Upper lobe of right lung (tissue), 1 donor: ENCODE measurements at regions not wholly inside any gene's neighbourhood (a gene's known extent, or its start where the extent isn't known, plus 50 kb on each side); places are given as distances from the start of the nearest gene placed in this dataset.

Experiments
- ATAC-seq: fragments of 200-7000 bp; cut with Tn5 transposase; one replicate; pipeline ENCODE4 v1.9.1; 2020; ENCODE audit warnings: mild to moderate bottlenecking, moderate library complexity
- DNase-seq: peaks from one replicate; pipeline ENCODE4 v3.0.0-alpha.2; 2020
- H3K27ac ChIP-seq: fragments of 200-600 bp; one replicate; pipeline ENCODE4 v1.8.0; 2022
- H3K27me3 ChIP-seq: fragments of 200-600 bp; one replicate; pipeline ENCODE4 v1.8.0; 2022; ENCODE audit warnings: mild to moderate bottlenecking
- H3K36me3 ChIP-seq: fragments of 200-600 bp; one replicate; pipeline ENCODE4 v1.8.0; 2022
- H3K4me1 ChIP-seq: fragments of 200-600 bp; one replicate; pipeline ENCODE4 v1.8.0; 2022
- H3K4me3 ChIP-seq: fragments of 200-600 bp; one replicate; pipeline ENCODE4 v1.8.0; 2022; ENCODE audit warnings: mild to moderate bottlenecking
- H3K9me3 ChIP-seq: fragments of 200-600 bp; one replicate; pipeline ENCODE4 v1.8.0; 2022
- CTCF ChIP-seq: fragments of 200-600 bp; IDR thresholded peaks from one replicate; pipeline ENCODE4 v1.8.0; 2022; ENCODE audit warnings: antibody characterized with exemption
- intact Hi-C: fragments of 100-400 bp; cut with DNase I; formaldehyde crosslinking; loops from one replicate; pipeline ENCODE4 v1.11.0; 2022
- donor health status: DM: no; HTN: yes; CAD: no; lungs with severe emphysema.

- Histone ChIP-seq H3K27ac (no peak overlapping the region), H3K36me3 (no peaks in the 10 kb centered on the region), H3K9me3 (no peaks in the 10 kb centered on the region), H3K27me3 (no peaks in the 10 kb centered on the region), H3K4me1 (no peaks in the 10 kb centered on the region), H3K4me3 (no peak overlapping the region)
- no peak for DNase-seq
- intact Hi-C loops = no loop called here
- TF ChIP-seq CTCF = no peak
- ATAC-seq = no peak
These were observed 790.2 kb downstream of the PRELID2 start for GRCh38 chr5:145044970-145045369.

GRCh38 chr5:145028626-145029025 lies 806.5 kb downstream of the PRELID2 start:
- no peak for DNase-seq
- Histone ChIP-seq H3K27ac (no peak overlapping the region), H3K4me3 (no peak overlapping the region), H3K36me3 (no peaks in the 10 kb centered on the region), H3K27me3 (no peaks in the 10 kb centered on the region), H3K4me1 (no peaks in the 10 kb centered on the region), H3K9me3 (no peaks in the 10 kb centered on the region)
- intact Hi-C loops = no loop called here
- ATAC-seq = no peak
- no peak for TF ChIP-seq CTCF

- no peak for DNase-seq
- Histone ChIP-seq H3K27ac (no peak overlapping the region), H3K4me3 (no peak overlapping the region), H3K27me3 (no peaks in the 10 kb centered on the region), H3K36me3 (no peaks in the 10 kb centered on the region), H3K9me3 (no peaks in the 10 kb centered on the region), H3K4me1 (no peaks in the 10 kb centered on the region)
- intact Hi-C loops = no loop called here
- TF ChIP-seq CTCF = no peak
- no peak for ATAC-seq
These were observed 807.9 kb downstream of the PRELID2 start for GRCh38 chr5:145027286-145027685.

GRCh38 chr5:145025775-145026174 lies 809.4 kb downstream of the PRELID2 start:
- DNase-seq (no peak), ATAC-seq (no peak)
- H3K27me3 ChIP-seq = no peaks in the 10 kb centered on the region
- no peak for TF ChIP-seq CTCF
- H3K9me3 ChIP-seq = no peaks in the 10 kb centered on the region
- H3K36me3 ChIP-seq = no peaks in the 10 kb centered on the region
- intact Hi-C loops = no loop called here
- H3K4me1 ChIP-seq = no peaks in the 10 kb centered on the region
- H3K27ac ChIP-seq = no peak overlapping the region
- H3K4me3 ChIP-seq = no peak overlapping the region

GRCh38 chr5:145015146-145015545 lies 820.0 kb downstream of the PRELID2 start:
- no peak for ATAC-seq
- Histone ChIP-seq H3K27ac (no peak overlapping the region), H3K9me3 (no peaks in the 10 kb centered on the region), H3K4me1 (no peaks in the 10 kb centered on the region), H3K4me3 (no peak overlapping the region), H3K36me3 (no peaks in the 10 kb centered on the region), H3K27me3 (no peaks in the 10 kb centered on the region)
- no peak for TF ChIP-seq CTCF
- DNase-seq = no peak
- intact Hi-C loops = no loop called here

GRCh38 chr5:145014109-145014508 lies 821.0 kb downstream of the PRELID2 start:
- Histone ChIP-seq H3K4me1 (no peaks in the 10 kb centered on the region), H3K36me3 (no peaks in the 10 kb centered on the region), H3K27me3 (no peaks in the 10 kb centered on the region), H3K9me3 (no peaks in the 10 kb centered on the region), H3K4me3 (no peak overlapping the region), H3K27ac (no peak overlapping the region)
- TF ChIP-seq CTCF = no peak
- DNase-seq (no peak), ATAC-seq (no peak)
- intact Hi-C loops = no loop called here
